Type B pancreatic cell (in vitro differentiated cells): ENCODE measurements at regions not wholly inside any gene's neighbourhood (a gene's known extent, or its start where the extent isn't known, plus 50 kb on each side); places are given as distances from the start of the nearest gene placed in this dataset.

Experiments used
- DNase-seq: peaks from one replicate; pipeline ENCODE4 v3.0.0; 2021; ENCODE audit warnings: mixed read lengths; ENCODE audit not compliant: unreplicated experiment; ENCODE audit errors: extremely low spot score
- H3K27ac Mint-ChIP-seq: 2 replicates; pipeline ENCODE4 v1.8.0; 2021; ENCODE audit warnings: mild to moderate bottlenecking, mixed read lengths
- H3K27me3 Mint-ChIP-seq: 2 replicates; pipeline ENCODE4 v1.8.0; 2021; ENCODE audit warnings: mixed read lengths
- H3K36me3 Mint-ChIP-seq: 2 replicates; pipeline ENCODE4 v1.8.0; 2021; ENCODE audit warnings: mixed read lengths
- H3K4me1 Mint-ChIP-seq: one replicate; pipeline ENCODE4 v1.8.0; 2021; ENCODE audit warnings: mixed read lengths; ENCODE audit not compliant: unreplicated experiment
- H3K4me3 Mint-ChIP-seq: 2 replicates; pipeline ENCODE4 v1.8.0; 2021; ENCODE audit warnings: mild to moderate bottlenecking, mixed read lengths
- H3K9me3 Mint-ChIP-seq: 2 replicates; pipeline ENCODE4 v1.8.0; 2021; ENCODE audit warnings: mixed read lengths
- CTCF ChIP-seq: fragments of 200-600 bp; sonication (generic); conservative IDR thresholded peaks from 2 replicates; pipeline ENCODE4 v1.5.0; 2021; ENCODE audit warnings: antibody characterized with exemption, mild to moderate bottlenecking

- H3K9me3 Mint-ChIP-seq = no peaks in the 10 kb centered on the region
- no peak for TF ChIP-seq CTCF
- peaks cover 37% of the 10 kb centered on the region for H3K27me3 Mint-ChIP-seq
- peaks cover 4% of the 10 kb centered on the region for H3K4me1 Mint-ChIP-seq
- no peak for DNase-seq
- no peak overlapping the region for H3K27ac Mint-ChIP-seq
- H3K36me3 Mint-ChIP-seq = no peaks in the 10 kb centered on the region
- H3K4me3 Mint-ChIP-seq = no peak overlapping the region
Observed at GRCh38 chr5:164361986-164362385, 856.6 kb downstream of the MAT2B start.

- no peak overlapping the region for H3K4me3 Mint-ChIP-seq
- no peak for DNase-seq
- no peak overlapping the region for H3K27ac Mint-ChIP-seq
- H3K27me3 Mint-ChIP-seq = peaks cover 33% of the 10 kb centered on the region
- no peaks in the 10 kb centered on the region for H3K36me3 Mint-ChIP-seq
- no peak for TF ChIP-seq CTCF
- peaks cover 4% of the 10 kb centered on the region for H3K4me1 Mint-ChIP-seq
- H3K9me3 Mint-ChIP-seq = no peaks in the 10 kb centered on the region
Observed at GRCh38 chr5:164362835-164363234, 857.4 kb downstream of the MAT2B start.

GRCh38 chr5:164364237-164365208 lies 859.1 kb downstream of the MAT2B start:
- no peak overlapping the region for H3K4me3 Mint-ChIP-seq
- no peaks in the 10 kb centered on the region for H3K4me1 Mint-ChIP-seq
- no peak for DNase-seq
- no peaks in the 10 kb centered on the region for H3K9me3 Mint-ChIP-seq
- H3K27ac Mint-ChIP-seq = no peak overlapping the region
- no peak for TF ChIP-seq CTCF
- H3K27me3 Mint-ChIP-seq = peaks cover 28% of the 10 kb centered on the region
- no peaks in the 10 kb centered on the region for H3K36me3 Mint-ChIP-seq

GRCh38 chr5:164370841-164371240 lies 865.4 kb downstream of the MAT2B start:
- Mint-ChIP-seq H3K27me3 (no peaks in the 10 kb centered on the region), H3K36me3 (no peaks in the 10 kb centered on the region), H3K27ac (no peak overlapping the region), H3K4me1 (no peaks in the 10 kb centered on the region), H3K9me3 (no peaks in the 10 kb centered on the region), H3K4me3 (no peak overlapping the region)
- no peak for TF ChIP-seq CTCF
- DNase-seq = no peak

- Mint-ChIP-seq H3K36me3 (no peaks in the 10 kb centered on the region), H3K9me3 (no peaks in the 10 kb centered on the region), H3K27me3 (no peaks in the 10 kb centered on the region), H3K4me3 (no peak overlapping the region), H3K4me1 (no peaks in the 10 kb centered on the region), H3K27ac (no peak overlapping the region)
- TF ChIP-seq CTCF = no peak
- no peak for DNase-seq
Observed at GRCh38 chr5:164372892-164373291, 867.5 kb downstream of the MAT2B start.
